ENCODE measurements at regions not wholly inside any gene's neighbourhood (a gene's known extent, or its start where the extent isn't known, plus 50 kb on each side); places are given as distances from the start of the nearest gene placed in this dataset.

- TF ChIP-seq EZH2phosphoT487 (IDR thresholded peaks at IDR 0.05; ENCODE audit: insufficient read depth, low read depth) (no peak), EZH2 (IDR thresholded peaks at IDR 0.05; ENCODE audit: insufficient read depth, poor library complexity, severe bottlenecking) (no peak)
Measured at GRCh38 chr4:164203476-164203875, 550.5 kb upstream of the SMIM31 start.

All from GM23248 (cell line).